SKM-1 (cell line): ENCODE measurements at regions not wholly inside any gene's neighbourhood (a gene's known extent, or its start where the extent isn't known, plus 50 kb on each side); places are given as distances from the start of the nearest gene placed in this dataset.

Experiments used
- DNase-seq: peaks from one replicate; lab custom pipeline; 2025; ENCODE audit not compliant: unreplicated experiment; lab: John Stamatoyannopoulos, UW

DNA sequence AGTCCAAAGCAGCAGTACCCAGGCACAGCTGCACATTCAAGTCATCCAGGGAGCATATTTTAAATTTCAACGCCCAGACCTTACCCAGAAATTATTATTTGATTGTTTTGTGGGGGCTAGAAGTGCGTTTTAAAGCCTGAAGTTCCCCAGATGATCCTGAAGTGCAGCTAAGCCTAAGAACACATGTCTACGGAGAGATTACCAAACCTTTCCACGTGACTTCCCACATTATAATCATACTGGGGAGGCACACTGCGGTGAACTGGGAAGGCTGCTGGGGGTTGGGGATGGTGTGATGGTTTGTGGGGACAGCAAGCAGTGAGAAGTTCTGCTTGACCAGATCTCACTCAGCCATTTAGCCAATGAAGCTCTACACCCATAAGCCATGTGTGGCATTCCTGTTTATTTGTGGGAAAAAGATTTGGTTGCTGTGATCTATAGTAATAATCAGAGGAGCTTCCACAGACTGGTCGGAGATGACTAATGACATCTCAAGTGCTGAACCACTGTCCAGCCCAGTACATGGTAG, 93.4 kb upstream of the CDH6 start:
- no peak for DNase-seq

DNA sequence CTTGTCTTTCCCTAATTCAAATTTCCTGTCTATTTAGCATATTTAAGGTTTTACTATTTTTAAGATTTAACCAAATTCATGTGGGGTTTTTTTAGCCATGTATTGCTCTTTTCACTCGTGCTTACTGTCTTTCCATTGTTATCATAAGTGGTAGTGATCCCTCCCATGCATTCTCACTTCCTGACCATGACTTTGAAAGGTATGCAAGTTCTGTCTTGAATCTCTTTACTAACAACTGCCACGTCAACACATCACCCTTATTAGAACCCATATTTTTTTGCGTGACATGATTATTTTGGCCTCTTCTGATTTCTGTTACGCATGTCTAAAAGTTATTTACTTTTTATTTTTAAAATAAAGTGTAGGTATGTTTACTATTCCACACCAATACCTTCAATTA, 94.7 kb upstream of the CDH6 start:
- DNase-seq: no peak

- no peak for DNase-seq
These were observed 95.6 kb upstream of the CDH6 start for GRCh38 chr5:31097851-31098250.

DNA sequence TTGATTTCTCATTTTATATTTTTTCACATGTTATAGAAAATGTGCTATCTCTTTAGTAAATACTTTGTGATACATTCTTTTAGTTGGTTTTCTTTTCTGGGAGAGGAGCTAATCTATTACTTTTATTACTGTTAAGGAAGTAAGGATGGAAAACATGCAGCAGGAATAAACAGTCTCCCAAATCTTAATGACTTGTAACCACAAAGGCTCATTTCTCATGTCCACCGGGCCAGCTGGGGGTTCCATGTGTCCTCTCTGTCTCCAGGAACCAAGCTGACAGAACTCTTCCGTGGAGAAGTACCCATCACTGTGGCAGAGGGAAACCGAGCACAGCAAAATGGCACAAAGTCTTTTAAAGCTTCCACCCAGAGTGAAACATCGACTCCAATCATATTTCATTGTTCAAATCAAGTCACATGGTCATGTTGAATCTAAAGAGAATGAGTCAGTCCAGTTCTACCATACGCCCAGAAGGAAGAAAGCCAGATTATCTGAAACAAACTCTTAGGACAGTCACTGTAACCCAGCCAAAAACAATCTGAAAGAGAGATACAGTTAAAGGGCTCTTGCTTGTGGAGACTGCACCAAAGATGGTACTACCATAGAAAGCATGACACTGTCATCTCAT, 97.1 kb upstream of the CDH6 start:
- no peak for DNase-seq

- no peak for DNase-seq
These were observed 97.7 kb upstream of the CDH6 start for GRCh38 chr5:31095796-31096195.

- DNase-seq: no peak
These were observed 102.0 kb upstream of the CDH6 start for GRCh38 chr5:31091501-31091900.

DNA sequence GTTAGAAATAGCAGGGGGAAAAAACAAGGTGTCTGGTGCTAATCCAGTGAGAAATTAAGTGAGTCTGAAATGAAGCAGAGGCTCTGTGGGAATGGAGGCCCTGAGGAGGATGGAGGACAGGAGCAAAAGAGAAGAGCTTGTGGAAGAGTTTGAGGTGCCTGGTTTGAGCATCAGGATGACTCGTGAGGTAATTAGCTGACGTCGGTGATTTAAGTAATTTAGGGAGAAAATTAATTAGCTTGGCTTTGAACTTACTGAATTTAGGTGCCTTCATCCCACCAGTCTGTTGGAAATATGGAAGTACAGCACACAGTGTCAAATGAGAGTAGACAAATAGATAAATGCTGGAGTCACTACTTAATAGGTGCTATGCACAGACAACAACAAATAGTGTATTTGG, 103.0 kb upstream of the CDH6 start:
- no peak for DNase-seq

- DNase-seq: no peak
These were observed 106.6 kb upstream of the CDH6 start for GRCh38 chr5:31086839-31087415.

DNA sequence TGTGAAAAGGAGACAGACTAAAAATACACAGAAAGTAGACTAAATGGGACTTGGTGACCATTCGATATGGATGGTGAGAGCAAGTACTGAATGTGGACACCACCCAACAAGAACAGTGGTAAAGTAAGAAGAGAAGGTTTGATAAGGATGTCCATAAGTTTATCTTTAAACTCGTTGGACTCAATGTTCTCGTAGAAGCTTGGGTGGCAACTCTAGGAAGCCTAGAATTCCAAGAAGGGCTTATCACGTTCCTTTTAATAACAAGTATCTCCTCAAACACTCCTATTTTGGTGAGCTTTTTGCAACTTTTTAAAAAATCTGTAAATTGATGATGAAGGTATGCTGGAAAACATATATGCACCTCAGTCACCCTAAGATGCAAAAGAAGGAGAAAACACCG, 108.6 kb upstream of the CDH6 start:
- no peak for DNase-seq

DNA sequence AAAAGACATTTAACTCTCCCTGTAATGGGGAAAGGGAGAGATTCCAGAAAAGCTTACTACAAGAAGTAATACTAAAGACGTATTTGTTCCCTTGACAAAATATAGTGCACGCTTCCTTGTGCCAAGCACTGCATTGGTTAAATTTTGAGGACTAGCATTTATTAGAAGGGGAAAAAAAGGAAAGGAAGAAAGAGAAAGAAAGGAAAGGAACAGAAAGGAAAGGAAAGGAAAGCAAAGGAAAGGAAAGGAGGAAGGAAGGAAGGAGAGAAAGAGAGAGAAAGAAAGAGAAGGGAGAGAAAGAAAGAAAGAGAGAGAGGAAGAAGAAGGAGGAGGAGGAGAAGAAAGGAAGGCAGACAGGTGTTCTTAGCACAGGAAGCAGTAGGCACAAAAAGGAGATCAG, 110.1 kb upstream of the CDH6 start:
- no peak for DNase-seq

- no peak for DNase-seq
These were observed 113.8 kb upstream of the CDH6 start for GRCh38 chr5:31079668-31080067.

- DNase-seq: no peak
These were observed 114.5 kb upstream of the CDH6 start for GRCh38 chr5:31078956-31079355.

DNA sequence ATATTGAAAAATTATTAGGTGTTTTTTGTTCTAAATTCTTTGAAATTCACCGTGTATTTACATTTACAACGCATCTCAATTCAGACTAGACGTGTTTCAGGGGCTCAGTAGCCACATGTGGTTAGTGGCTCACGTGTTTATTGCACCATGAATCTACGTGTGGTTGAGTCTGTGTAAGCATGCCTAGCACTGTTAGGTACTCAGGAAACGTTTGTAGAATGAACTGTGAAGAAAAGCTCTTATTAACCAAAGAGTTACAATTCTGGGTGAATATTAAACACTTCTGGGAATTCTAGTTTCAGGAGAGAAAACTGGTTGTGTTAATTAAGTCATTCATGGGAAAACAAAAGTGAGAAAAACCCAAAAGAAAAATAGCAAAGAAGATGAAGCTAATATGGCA, 117.5 kb upstream of the CDH6 start:
- DNase-seq: no peak

GRCh38 chr5:31068287-31068686, 125.2 kb upstream of the CDH6 start:
- DNase-seq: no peak

GRCh38 chr5:31066655-31067328, 126.7 kb upstream of the CDH6 start:
- no peak for DNase-seq

DNA sequence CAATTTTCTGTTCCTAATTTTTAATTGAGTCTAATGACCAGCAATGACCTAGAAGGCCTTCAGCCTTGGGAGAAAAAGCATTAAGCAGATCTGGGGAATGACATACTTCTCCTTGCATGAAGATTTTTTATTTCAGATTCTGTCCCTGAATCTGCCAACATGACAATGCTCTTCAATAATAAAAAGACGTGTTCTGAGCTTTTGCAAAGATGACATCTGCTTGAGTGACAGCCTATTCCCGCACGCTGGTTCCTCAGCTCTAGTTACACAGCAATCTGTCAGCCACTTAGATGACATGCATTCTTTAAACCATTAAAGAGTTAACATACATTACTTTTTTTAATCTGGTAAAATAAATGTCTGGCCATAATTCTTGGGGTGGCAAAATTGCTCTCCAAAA, 129.3 kb upstream of the CDH6 start:
- DNase-seq: no peak

DNA sequence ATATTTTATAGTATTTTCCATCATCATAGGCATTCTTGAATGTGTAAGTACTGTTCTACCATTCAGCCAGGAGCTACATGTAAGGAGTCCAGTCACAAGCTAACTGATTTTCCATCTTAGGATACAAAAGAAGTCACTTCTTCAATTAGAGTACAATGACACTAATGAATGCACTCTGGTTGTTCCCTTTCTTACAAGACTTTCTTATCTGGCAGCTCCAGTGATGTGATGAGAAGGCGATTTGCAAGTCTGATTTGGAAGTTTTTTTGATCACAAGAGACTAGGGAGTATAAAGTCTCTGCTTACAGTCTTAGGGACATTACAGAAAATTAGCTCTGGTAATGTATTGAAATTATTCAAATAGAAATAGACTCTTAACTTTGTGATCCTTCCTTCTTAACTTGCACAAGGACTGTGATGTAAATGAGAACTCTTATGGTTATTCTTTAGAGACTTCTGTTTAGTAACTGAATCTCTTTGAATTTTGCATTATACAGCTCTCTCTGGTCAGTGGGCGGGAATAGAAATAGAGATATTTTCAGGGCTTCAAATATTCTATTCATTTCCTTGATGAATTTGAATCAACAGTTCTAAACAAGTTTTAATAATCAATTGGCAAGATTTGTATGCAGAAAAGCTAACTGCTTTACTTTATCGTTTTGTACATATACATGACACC, 130.4 kb upstream of the CDH6 start:
- DNase-seq: no peak

GRCh38 chr5:31059889-31060288, 133.6 kb upstream of the CDH6 start:
- DNase-seq: no peak

- DNase-seq: no peak
These were observed 139.0 kb upstream of the CDH6 start for GRCh38 chr5:31054453-31054852.

DNA sequence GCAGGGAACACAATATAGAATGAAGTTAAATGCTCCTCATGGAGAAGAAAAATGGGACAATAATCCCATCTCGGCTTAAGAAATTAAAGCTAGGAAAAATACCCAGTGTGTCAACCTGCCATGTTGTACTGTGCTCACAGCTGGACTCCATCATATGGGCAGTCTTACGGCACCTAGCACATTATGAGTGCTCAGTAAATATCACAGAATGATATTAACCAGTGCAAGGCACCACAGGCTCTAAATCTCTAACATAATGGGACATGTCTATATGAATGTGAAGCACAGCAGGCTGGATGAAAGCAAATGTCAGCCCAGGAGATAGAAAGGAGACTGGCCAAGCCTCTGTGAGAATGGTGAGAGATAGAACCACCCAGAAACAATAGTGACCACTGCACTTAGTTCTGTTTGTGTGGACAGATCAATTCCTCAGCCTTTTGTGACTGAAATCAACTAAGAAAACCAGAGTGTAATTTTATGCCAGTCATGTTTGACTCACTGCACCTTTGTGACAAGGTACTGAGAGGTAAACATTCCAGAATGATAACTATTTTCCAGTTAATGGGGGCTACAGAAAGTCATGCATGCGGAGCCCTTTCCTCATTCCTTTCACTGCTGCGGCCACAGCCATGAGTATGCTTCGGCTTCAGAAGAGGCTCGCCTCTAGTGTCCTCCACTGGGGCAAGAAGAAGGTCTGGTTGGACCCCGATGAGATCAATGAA, 140.4 kb upstream of the CDH6 start:
- DNase-seq: no peak

DNA sequence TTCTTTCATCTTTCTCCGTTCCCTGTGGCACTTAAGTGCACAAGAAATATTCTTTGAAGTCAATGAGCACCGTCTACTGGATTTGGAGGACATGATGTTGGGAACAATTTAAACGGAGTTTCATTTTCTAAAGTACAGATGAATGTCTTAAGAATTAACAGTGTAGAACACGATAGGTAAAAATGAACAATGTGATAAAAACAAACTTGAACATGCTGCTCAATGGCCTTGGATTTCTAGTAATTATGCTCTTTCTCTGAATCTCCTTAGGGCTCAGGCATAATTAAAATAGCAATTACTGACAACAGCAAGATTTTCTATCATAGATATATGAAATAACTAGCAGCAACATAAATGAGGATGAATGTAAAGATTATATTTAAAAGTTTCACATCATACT, 142.2 kb upstream of the CDH6 start:
- DNase-seq: no peak
